DMS79 (cell line): ENCODE measurements at regions not wholly inside any gene's neighbourhood (a gene's known extent, or its start where the extent isn't known, plus 50 kb on each side); places are given as distances from the start of the nearest gene placed in this dataset.

Experiments used
- DNase-seq: peaks from one replicate; lab custom pipeline; 2025; lab: John Stamatoyannopoulos, UW

- no peak for DNase-seq
Observed at GRCh38 chr3:194265996-194266964, 84.8 kb downstream of the CPN2 start.

- no peak for DNase-seq
Observed at GRCh38 chr3:194267744-194268653, 83.1 kb downstream of the CPN2 start.

- DNase-seq, result no peak
Observed at GRCh38 chr3:194268654-194269512, 82.2 kb downstream of the CPN2 start.

GRCh38 chr3:194269610-194270145, 81.5 kb downstream of the CPN2 start:
- DNase-seq, result no peak

GRCh38 chr3:194270627-194271459, 80.3 kb downstream of the CPN2 start:
- no peak for DNase-seq

GRCh38 chr3:194271460-194272035, 79.6 kb downstream of the CPN2 start:
- DNase-seq, result no peak

GRCh38 chr3:194272221-194272620, 78.9 kb downstream of the CPN2 start:
- DNase-seq, result no peak

- no peak for DNase-seq
Observed at GRCh38 chr3:194272861-194273742, 78.0 kb downstream of the CPN2 start.

- DNase-seq, result no peak
Observed at GRCh38 chr3:194273743-194274310, 77.3 kb downstream of the CPN2 start.

GRCh38 chr3:194274424-194275085, 76.6 kb downstream of the CPN2 start:
- DNase-seq, result no peak

- no peak for DNase-seq
Observed at GRCh38 chr3:194275291-194275690, 75.8 kb downstream of the CPN2 start.

- no peak for DNase-seq
Observed at GRCh38 chr3:194275721-194276120, 75.4 kb downstream of the CPN2 start.

GRCh38 chr3:194276768-194277103, 74.4 kb downstream of the CPN2 start:
- DNase-seq, result no peak

GRCh38 chr3:194277104-194277785, 73.9 kb downstream of the CPN2 start:
- no peak for DNase-seq

- no peak for DNase-seq
Observed at GRCh38 chr3:194277786-194278130, 73.4 kb downstream of the CPN2 start.

GRCh38 chr3:194278186-194278845, 72.8 kb downstream of the CPN2 start:
- DNase-seq, result no peak

- no peak for DNase-seq
Observed at GRCh38 chr3:194279101-194279500, 72.0 kb downstream of the CPN2 start.
